GM21825 (cell line): ENCODE measurements at regions not wholly inside any gene's neighbourhood (a gene's known extent, or its start where the extent isn't known, plus 50 kb on each side); places are given as distances from the start of the nearest gene placed in this dataset.
"Not testable (repeated sequence)": the region's sequence is repeated elsewhere in the genome, so short reads cannot be mapped to it uniquely, and the experiment has no call there.

Source experiments
- ATAC-seq: cut with Tn5 transposase; IDR thresholded peaks from one replicate; pipeline ENCODE4 v1.9.1; 2021; ENCODE audit warnings: mild to moderate bottlenecking, moderate library complexity; ENCODE audit not compliant: unreplicated experiment

DNA sequence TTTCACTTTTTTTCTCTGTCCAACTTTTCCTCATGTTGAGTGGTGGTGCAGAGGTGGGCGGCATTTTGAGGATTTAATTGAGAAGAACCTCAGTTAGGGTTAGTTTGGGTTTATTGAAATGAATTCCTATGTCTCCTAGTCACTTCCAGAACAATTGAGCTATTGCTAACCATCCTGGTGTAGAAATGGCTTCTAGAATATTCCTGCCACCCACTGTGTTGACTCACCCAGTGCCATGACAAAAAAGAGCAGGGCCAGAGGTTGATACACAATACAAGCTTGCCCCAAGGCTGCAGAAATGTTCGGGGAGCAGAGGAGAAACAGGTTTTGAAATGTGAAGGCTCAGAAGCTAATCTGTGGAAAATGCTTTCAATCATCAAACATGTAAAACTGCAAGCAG, 167.1 kb upstream of the TRIB2 start:
- no peak for ATAC-seq

DNA sequence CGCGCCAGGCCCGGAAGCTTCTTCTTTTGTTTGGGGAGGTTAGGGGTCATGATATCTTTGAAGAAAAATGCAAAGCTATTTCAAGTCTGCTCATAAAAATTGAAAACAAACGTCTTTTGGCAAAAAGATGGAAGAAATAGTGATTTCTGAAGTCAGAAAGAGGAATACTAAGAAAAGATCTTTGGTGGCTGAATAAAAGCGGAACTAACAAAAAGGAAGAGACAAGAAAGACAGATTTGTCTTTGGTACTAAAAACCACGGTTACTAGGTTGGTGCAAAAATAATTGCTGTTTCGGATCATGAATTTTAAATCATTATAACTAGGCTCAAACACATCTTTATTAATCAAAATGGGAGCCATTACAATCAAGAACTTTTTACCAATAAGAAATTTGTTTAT, 164.6 kb upstream of the TRIB2 start:
- ATAC-seq, result no peak

DNA sequence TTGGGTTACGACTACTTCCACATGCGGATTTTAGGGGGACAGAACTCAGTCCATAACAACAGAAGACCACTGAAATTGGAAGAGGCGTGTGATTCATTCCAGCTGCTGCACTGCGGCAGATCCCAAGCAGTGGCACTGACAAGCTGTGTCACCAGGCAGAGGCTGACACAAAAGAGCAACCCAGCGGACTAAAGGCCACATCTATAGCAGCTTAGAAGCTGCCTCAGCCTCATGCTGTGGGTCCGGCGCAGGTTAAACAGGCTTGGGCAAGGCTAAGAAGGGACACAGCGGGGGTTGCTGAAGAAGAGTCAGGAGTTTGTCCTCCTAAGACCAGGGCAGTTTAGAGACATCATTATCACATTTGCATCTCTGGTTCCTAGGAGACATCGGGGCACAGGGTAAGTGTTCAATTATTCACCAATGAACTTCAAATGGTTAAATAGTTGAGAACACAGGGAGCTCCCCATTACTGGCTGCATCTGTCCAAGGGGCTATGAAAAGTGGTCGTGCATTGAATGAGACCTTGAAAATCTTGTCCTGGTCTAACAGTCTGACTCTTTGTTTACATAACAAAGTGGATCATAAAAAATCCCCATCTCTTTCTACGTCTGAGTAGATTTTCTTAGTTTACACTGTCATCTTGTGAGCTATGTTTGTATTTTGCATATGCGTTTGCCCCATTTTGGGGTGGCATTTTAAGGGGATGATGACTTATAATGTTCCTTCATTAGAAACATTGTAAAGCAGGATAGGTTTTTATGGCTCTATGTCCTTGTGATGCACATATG, 162.3 kb upstream of the TRIB2 start:
- no peak for ATAC-seq

DNA sequence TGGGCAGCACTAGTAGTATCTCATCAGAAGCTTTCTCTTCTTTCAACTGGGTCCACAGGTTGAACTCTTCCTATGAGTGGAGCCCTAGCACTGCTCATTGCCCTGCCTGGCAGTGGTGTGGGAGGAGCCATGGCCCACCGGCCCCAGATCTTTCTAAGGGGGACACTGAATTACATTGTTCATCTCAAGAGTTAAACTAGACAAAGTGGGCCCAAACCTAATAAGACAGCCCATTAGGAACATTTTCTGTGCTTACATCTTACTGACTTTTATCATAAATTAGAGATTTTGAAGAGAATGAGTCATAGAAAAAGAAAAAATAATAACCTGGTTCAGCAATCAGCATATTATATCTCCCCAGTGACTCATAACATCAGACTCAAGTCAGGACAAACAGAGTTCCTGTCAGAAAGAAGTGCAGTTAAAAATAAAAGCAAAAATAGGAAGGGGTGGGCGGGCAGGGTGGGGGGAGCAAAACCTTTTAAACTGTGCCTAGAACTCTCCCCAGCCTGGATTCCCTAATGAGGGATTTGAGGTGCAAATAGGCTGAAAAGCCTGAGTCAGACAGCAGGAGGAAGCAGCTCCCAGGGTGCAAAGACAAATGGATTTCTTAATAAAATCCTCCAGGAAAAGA, 161.6 kb upstream of the TRIB2 start:
- ATAC-seq, result no peak

DNA sequence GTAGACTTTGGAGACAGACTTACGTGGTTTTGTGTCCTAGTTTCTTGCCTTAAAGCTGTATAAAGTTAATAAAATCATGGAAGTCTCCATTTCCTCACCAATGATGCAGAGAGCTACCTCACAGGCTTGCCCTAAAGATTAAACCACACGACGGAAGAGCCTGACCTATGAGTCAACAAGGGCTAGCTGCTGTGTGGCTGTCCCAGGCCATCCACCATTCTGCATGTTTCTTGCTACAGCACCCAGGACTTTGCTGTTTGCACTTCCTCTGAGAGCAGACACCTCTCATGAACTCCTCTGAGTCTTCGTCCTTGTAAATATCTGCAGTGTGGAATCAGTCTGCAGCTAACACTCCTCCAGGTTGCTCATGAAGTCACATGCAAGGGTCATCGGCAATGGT, 160.0 kb upstream of the TRIB2 start:
- ATAC-seq, result no peak

DNA sequence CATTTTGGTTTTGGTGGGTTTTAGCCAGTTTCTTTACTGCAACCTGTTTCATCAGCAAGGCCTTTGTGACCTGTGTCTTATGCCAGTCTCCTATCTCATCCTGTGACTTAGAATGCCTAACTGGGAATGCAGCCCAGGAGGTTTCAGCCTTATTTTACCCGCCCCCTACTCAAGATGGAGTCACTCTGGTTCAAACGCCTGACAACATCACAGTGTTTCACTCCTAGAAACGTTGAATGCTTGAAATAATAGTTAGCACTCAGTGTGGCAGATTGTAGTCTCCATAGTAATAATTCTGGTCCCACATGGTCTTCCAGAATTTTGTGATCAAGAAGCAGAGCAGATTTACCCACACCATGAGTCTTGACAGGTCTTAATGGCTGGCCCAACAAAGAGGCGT, 159.0 kb upstream of the TRIB2 start:
- ATAC-seq, result no peak

DNA sequence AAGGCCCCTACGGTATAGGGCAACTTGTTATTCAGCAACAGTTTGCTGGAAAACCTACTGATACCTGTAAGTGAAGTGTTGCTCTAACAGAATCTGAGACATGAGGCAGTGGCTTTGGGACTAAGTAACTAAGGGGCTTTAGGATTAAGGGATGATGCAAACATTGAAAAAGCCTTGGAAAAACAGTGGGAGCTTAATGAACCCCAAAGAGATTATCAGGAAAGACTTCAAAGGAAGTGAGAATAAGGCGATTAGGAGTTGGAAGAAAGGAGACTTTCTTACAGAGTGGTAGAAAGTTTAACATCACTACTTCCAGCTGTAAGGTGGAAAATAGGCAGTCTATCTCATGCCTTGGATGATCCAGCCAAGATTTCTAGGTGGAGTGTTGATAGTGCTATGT, 158.2 kb upstream of the TRIB2 start:
- no peak for ATAC-seq

DNA sequence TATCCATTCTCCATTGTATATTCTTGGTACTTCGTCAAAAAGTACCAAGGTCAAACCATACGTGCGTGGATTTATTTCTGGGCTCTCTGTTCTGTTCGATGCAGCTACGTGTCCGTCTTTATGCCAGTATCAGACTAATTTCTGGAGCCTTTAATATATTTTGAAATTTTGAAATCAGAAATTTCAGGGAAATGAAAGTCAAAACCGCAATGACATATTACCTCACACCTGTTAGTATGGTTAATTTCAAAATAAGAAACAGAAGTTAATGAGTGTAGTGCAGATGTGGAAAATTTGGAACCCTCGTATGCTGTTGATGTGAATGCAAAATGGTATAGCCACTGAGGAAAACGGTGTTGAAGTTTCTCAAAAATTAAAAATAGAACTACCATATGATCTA, 156.1 kb upstream of the TRIB2 start:
- no peak for ATAC-seq

DNA sequence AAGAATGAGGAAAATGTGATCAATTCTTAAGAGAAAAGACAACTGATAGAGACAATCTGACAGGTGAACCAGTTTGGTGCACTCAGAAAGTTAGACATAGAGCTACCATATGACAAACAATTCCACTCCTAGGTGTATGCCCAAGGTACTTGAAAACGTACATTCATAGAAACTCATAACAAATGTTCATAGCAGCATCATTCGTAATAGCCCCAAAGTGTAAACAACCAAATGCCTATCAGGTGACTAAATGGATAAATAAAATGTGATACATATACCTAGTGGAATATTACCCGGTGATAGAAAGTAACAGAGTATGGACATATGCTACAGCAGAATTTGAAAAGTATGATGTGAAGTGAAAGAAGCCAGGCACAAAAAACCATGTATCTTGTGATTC, 149.3 kb upstream of the TRIB2 start:
- ATAC-seq, result no peak

DNA sequence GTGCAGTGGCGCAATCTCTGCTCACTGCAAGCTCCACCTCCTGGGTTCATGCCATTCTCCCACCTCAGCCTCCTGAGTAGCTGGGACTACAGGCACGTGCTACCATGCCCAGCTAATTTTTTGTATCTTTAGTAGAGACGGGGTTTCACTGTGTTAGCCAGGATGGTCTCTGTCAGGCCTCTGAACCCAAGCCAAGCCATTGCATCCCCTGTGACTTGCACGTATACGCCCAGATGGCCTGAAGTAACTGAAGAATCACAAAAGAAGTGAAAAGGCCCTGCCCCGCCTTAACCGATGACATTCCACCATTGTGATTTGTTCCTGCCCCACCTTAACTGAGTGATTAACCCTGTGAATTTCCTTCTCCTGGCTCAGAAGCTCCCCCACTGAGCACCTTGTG, 147.2 kb upstream of the TRIB2 start:
- not testable (repeated sequence) for ATAC-seq

DNA sequence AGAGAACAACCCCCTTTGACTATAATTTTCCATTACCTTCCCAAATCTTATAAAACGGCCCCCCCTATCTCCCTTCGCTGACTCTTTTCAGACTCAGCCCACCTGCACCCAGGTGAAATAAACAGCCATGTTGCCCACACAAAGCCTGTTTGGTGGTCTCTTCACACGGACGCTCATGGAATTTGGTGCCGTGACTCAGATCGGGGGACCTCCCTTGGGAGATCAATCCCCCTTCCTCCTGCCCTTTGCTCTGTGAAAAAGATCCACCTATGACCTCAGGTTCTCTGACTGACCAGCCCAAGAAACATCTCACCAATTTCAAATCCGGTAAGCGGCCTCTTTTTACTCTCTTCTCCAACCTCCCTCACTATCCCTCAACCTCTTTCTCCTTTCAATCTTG, 146.8 kb upstream of the TRIB2 start:
- not testable (repeated sequence) for ATAC-seq

DNA sequence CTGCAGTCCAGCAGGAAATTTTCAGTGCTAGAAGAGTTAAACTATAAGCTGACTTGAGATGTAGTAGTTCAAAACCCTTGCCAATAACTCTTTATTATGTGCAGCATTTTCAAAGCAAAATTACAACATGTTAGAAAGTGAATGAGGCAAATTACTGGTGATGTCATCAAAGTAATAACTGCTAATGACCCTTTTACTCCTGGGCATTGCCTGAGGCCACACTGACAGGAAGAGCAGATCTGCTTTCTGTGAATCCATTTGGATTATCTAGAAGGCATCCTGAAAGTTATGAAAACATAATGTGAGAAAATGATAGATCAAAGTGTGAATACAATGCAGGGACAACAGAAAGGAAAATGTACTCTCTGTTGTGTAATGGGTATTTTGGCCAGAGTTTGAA, 139.6 kb upstream of the TRIB2 start:
- ATAC-seq, result no peak

DNA sequence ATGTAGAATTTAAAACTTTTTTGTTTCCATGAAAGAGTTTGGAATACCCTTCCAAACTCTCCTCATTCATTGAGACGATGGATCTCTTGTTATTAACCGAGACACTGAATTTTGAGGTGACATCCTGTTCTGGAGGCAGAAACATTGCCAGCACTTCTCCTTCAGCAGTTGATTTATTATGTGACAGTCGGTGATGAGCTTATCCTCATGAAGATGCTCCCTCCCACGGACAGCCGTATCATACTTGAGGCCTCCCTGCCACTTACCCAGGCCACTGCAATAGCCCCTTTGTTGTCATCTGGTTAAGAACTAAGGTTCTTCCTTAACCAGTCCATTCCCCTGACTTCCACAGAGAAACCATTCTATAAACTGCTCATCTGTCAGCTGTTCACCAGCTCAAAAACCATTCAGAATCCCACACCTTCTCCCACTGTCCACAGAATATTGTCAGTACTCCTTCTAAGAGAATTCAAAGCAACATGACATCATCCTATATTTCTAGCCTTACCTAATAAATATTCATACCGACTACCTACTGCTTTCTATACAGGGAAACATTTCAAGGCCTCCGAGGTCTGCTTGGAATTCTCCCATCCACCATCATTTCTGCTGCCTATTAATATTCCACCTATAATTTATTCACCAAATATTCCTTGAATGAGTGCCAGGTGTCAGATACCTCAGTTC, 139.0 kb upstream of the TRIB2 start:
- ATAC-seq, result no peak

DNA sequence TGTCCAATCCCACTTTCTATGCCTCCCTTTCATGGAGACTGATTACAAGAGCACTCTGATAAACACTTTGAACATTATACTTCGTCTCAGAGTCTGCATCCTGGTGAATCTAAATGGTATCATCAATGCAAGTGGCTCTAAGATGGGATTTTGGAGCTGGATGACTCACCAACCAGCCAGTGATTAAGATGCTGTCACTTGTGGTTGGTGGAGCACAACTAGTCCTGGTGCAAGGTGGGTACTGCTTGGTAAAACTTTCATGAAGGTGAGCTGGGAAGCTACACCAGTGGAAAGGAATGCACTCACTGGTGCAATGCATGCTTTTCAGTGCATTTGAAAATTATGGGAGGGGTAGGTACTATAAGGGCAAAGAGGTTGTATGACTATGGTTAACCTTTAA, 137.7 kb upstream of the TRIB2 start:
- no peak for ATAC-seq

DNA sequence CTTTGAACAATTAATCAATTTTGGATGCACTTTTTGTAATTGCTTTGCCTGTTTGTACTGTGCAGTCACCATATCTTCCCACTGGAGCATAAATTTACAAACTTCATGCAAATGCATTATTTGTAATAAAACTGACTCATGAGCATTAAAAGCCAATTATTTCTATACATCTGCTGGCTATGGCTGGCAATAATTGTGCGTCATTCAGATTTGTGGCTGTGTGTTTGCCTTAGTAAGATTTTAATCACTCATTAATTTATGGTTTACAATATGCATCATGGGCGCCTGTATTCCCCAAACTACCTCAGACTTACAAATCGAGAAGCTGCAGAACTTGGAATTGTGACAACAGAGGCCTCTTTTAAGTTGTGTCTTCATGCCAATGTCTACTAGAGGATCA, 132.4 kb upstream of the TRIB2 start:
- ATAC-seq, result no peak

DNA sequence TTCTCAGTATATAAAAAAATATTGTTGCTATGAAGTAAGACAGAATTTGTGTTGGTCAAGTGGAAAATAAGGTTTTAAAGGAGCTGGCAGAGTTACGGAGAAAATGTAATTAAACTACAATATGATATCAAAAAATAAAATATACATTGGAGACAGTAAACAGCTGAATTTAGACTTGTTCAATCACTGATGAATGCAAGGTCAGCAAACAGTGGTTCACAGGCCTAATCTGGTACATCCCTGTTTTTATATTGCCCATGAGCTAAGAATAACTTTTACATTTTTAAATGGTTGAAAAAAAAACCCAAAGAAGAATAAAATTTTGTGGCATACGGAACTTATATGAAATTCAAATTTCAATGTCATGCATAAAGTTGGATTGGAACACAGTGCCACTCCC, 131.0 kb upstream of the TRIB2 start:
- no peak for ATAC-seq

DNA sequence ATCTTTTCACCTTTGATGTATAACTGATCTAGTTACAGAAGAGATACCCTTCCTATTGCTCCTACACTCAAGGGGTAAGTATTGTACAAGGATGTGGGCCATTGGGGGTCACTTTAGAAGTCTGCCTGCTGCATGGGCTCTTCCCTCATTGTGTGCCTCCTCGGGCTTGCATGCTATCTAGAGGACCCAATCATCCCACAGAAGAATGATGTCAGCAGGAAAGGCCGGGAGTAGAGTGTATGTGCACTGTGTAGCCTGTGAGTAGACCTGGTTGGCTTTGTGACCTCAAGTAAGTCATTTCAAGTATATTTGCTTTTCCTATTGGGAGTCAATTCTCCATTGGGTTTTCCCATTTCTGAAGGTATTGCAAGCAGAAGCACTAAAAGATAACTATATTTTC, 129.5 kb upstream of the TRIB2 start:
- ATAC-seq, result no peak

DNA sequence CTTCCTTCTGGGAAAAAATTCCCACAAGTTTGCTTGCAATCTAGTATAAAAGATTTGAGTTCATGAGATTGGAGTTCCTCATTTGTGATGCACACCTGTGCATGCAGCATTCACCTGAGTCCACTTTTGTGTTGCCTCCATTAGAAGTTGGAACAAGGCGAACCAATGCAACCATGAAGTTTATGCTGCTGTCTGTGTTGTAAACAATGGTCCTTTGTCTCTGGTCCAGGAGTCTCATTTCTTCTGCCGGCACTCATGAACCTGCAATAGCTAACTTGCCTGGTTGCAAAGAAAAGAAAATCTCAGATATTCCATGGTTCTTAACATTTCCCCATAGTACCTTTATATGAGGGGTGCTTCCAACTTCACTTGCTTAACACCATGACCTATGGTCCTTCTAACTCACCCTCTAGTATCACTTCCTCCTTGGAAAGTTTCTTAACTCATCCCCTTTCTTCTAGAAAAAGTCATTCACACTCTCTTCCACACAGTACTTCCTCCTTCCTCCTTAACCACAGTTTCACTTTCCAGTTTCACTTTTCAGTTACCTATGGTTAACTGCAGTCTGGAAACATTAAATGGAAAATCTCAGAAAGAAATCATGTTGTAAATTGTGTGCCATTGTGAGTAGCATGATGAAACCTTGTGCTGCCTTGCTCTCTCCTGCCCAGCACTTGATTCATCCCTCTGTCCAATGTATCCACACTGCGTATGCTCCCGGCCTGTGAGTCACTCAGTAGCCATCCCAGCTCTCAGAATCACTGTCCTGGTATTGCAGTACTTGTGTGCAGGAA, 128.8 kb upstream of the TRIB2 start:
- ATAC-seq, result peak; percentile 89

DNA sequence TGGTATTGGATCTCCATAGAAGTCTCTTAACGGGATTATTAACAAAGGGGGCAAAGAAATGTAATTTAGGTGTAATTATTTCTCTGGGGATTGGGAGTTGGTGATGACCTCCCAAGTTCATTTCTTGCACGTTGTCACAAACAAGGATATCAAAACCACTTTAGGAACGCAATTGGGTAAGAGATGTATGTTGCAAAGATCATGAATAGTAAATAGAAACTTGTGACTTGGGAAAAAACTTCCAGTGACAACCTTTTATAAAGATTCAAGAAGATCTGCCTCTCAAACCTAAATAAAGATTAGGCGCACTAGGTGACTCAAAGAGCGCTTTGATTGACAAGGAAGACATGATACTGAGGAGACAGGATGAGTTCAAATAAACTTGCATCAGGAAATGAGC, 127.8 kb upstream of the TRIB2 start:
- ATAC-seq, result no peak

DNA sequence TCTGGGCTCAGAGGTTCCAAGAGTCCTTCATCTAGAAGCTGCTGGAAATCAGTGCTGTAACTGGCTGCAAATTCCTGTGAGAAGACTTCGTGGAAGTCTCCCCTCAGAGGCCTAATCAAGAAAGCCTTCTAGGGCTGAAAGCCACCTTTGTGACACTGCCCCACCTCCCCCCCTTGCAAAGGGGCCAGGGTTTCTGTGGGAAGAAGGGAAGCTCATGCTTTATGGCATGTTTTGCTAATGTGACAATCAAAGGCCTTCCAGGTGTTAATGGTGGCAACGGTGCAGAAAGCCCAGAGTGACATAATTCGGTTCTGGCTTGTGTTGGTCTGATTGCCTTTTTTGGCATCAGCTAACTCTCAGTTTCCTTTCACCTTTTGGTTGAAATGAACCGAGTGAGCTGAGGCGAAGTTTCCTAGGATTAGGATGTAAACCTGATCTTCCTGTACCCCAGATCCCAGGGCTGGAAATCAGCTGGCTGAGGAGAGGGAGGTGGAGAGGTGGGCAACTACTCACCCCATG, 126.9 kb upstream of the TRIB2 start:
- ATAC-seq, result no peak

DNA sequence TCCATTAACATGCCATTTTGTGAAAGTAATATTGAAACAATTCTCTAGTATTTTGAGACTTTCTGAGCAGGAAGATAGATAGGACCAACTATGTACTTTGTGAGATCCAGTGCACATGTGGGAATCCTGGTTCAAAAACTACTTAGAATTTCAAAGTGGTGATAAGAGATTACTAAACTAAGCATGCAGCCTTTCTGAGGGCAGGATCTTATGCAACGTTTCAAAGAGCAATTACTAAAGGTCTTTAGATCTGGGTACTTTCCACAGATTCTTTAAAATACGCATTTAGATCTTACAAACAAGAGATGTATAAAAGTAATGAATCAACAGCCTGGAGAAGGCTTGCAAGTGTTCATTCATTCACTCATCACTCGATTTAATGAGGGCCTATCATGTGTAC, 124.4 kb upstream of the TRIB2 start:
- ATAC-seq, result no peak
